GM12891 (cell line): ENCODE measurements at regions not wholly inside any gene's neighbourhood (a gene's known extent, or its start where the extent isn't known, plus 50 kb on each side); places are given as distances from the start of the nearest gene placed in this dataset.

Source experiments
- PAX5 ChIP-seq: IDR thresholded peaks from 2 replicates; pipeline ENCODE4 v1.6.1; 2011; ENCODE audit warnings: low read length, moderate library complexity, mild to moderate bottlenecking; ENCODE audit not compliant: insufficient read depth, severe bottlenecking
- POLR2A ChIP-seq: IDR thresholded peaks from 2 replicates; pipeline ENCODE4 v1.6.1; 2011; ENCODE audit warnings: low read depth, low read length, control low read depth
- POLR2AphosphoS5 ChIP-seq: IDR thresholded peaks from 2 replicates; pipeline ENCODE4 v1.6.1; 2011; ENCODE audit warnings: low read depth, low read length, control low read depth
- SPI1 ChIP-seq: IDR thresholded peaks from 2 replicates; pipeline ENCODE4 v1.6.1; 2011; ENCODE audit warnings: low read depth, low read length, control low read depth
- TAF1 ChIP-seq: IDR thresholded peaks from 2 replicates; pipeline ENCODE4 v1.6.1; 2011; ENCODE audit warnings: low read depth, low read length, control low read depth

GRCh38 chr18:33830213-33830612 is 252.2 kb downstream of the ASXL3 start:
- TF ChIP-seq POLR2AphosphoS5 (no peak), TAF1 (no peak), POLR2A (no peak), PAX5 (no peak), SPI1 (no peak)
